Stimulated activated naive B cell treated with anti-CD40 and anti-IgM and Interleukin-4, amounts not matched to agents 10 μg/mL and 1 μg/mL and 100 μg/mL, for 72 hours (primary cell): ENCODE measurements at regions not wholly inside any gene's neighbourhood (a gene's known extent, or its start where the extent isn't known, plus 50 kb on each side); places are given as distances from the start of the nearest gene placed in this dataset.

ENCODE experiments used
- ATAC-seq, 2 donors: fragments of 150-1000 bp; cut with Tn5 transposase; replicated peaks; 2 replicates each; pipeline ENCODE4 v1.10.0; 2021; ENCODE audit warnings: moderate library complexity in 1 of 2
- DNase-seq: peaks from one replicate; pipeline ENCODE4 v3.0.0; 2021
- H3K27ac Mint-ChIP-seq: one replicate; pipeline ENCODE4 v1.8.0; 2022; ENCODE audit warnings: mild to moderate bottlenecking, mixed read lengths
- H3K27me3 Mint-ChIP-seq, 2 donors: one replicate each; pipeline ENCODE4 v1.8.0; 2022; ENCODE audit warnings: mixed read lengths in 2 of 2
- H3K36me3 Mint-ChIP-seq, 2 donors: one replicate each; pipeline ENCODE4 v1.8.0; 2022; ENCODE audit warnings: mixed read lengths in 2 of 2, mild to moderate bottlenecking in 1 of 2
- H3K4me1 Mint-ChIP-seq, 2 donors: one replicate each; pipeline ENCODE4 v1.8.0; 2022; ENCODE audit warnings: mixed read lengths in 2 of 2, mild to moderate bottlenecking in 1 of 2
- H3K4me3 Mint-ChIP-seq, 2 donors: one replicate each; pipeline ENCODE4 v1.8.0; 2022; ENCODE audit warnings: mild to moderate bottlenecking in 2 of 2, mixed read lengths in 2 of 2, moderate library complexity in 1 of 2
- H3K9me3 Mint-ChIP-seq, 2 donors: one replicate each; pipeline ENCODE4 v1.8.0; 2022; ENCODE audit warnings: mixed read lengths in 2 of 2, mild to moderate bottlenecking in 1 of 2

DNA sequence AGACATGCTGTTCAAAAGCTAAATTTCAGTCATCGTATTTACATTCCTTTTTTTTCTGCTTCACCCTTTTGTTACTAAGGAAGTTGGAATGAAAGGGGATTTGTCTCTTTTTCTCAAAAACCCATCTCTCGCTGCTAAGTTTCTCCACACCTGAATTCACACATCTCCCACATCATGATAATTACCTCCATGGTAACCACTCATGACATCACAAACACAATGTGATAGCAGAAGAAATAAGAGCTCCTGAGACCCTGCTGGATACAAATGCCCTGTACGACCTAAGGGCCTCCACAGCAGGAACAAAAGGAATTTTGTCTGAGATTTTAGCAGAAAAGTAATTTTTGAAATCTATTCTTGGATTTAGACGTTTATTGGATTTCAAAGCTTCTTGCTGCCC is 82.6 kb upstream of the GNAO1 start:
- Mint-ChIP-seq H3K4me3 (no peak overlapping the region), H3K4me1 (no peaks in the 10 kb centered on the region), H3K27me3 (peaks cover 17 to 26% of the 10 kb centered on the region in 2 donors), H3K36me3 (no peaks in the 10 kb centered on the region), H3K9me3 (no peaks in the 10 kb centered on the region), H3K27ac (no peak overlapping the region)
- DNase-seq = no peak
- no peak for ATAC-seq

DNA sequence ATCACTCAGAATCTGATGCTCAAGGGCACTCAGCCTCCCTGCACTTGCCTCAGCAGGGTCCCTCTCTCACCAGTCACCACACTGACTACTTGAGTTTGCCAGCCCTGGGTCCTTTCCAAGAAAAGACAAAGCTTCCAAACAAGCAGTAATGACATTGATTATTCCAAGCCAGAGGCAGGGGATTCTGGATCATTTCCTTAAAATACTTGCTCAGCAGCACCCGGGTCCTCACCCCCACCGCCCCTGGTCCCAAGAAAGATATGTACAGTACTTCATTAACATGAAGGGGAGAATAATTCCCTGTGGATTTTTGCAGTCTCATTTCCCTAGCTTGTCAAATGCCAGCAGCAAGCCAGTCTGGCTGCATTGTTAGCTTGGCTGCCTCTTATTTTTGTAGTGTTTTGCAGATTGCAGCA is 83.2 kb upstream of the GNAO1 start:
- Mint-ChIP-seq H3K4me3 (no peak overlapping the region), H3K9me3 (no peaks in the 10 kb centered on the region), H3K4me1 (no peaks in the 10 kb centered on the region), H3K36me3 (no peaks in the 10 kb centered on the region), H3K27me3 (peaks cover 17 to 21% of the 10 kb centered on the region in 2 donors), H3K27ac (no peak overlapping the region)
- no peak for DNase-seq
- no peak for ATAC-seq

- DNase-seq (no peak), ATAC-seq (no peak)
- Mint-ChIP-seq H3K27ac (no peak overlapping the region), H3K9me3 (no peaks in the 10 kb centered on the region), H3K4me3 (no peak overlapping the region), H3K27me3 (peaks cover 14 to 17% of the 10 kb centered on the region in 2 donors), H3K4me1 (no peaks in the 10 kb centered on the region), H3K36me3 (no peaks in the 10 kb centered on the region)
These were observed 84.8 kb upstream of the GNAO1 start for GRCh38 chr16:56106527-56106926.

- ATAC-seq (no peak), DNase-seq (no peak)
- Mint-ChIP-seq H3K27ac (no peak overlapping the region), H3K27me3 (peaks cover 33 to 37% of the 10 kb centered on the region in 2 donors), H3K9me3 (no peaks in the 10 kb centered on the region), H3K4me1 (no peaks in the 10 kb centered on the region), H3K4me3 (no peak overlapping the region), H3K36me3 (no peaks in the 10 kb centered on the region)
These were observed 88.4 kb upstream of the GNAO1 start for GRCh38 chr16:56102906-56103305.

DNA sequence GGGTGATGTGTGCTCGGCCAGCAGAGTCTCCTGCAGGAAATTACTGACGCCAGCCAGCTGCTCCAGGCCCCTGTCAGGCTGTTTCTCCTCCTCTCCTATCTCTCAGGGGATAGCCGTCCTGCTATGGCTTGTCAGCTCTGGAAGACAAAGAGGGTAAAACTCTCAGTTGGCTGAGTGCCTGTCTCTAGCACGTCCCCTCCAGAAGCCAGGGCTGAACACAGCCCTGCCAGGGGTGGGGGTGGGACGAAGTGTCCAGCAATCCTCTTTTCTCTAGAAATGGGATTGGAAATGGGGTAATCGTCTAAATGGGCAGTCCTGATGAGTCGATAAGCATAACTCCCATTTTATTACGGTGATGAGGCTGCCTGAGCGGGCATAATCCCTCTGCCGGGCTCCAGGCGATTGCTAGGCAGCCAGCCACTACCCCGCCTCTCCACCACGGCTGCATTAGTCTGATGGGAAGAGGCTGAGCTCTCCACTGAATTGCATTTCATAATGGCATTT is 89.1 kb upstream of the GNAO1 start:
- Mint-ChIP-seq H3K27me3 (peaks cover 34 to 39% of the 10 kb centered on the region in 2 donors), H3K9me3 (no peaks in the 10 kb centered on the region), H3K27ac (no peak overlapping the region), H3K36me3 (no peaks in the 10 kb centered on the region), H3K4me1 (no peaks in the 10 kb centered on the region), H3K4me3 (no peak overlapping the region)
- ATAC-seq (no peak), DNase-seq (no peak)

DNA sequence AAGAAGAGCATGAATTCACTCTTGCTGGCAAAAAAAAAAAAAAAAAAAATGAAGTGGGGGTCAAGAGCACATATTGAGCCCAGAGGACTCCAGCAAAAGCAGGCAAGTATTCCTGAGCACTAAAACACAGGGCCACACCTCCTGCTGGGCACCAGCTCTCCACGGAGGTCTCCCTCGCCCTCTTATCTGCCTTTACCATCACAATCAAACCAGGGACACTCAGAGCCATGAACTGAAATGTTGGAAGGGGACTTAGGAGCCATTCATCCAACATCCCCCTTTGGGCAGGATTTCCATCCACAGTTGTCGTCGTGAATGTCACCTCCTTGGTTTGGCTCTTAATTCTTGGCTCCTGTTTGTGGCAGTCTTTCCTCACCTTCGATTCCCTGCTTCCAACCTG is 89.8 kb upstream of the GNAO1 start:
- Mint-ChIP-seq H3K4me1 (no peaks in the 10 kb centered on the region), H3K27ac (no peak overlapping the region), H3K4me3 (no peak overlapping the region), H3K36me3 (no peaks in the 10 kb centered on the region), H3K27me3 (peaks cover 34 to 39% of the 10 kb centered on the region in 2 donors), H3K9me3 (no peaks in the 10 kb centered on the region)
- DNase-seq = no peak
- ATAC-seq = no peak

DNA sequence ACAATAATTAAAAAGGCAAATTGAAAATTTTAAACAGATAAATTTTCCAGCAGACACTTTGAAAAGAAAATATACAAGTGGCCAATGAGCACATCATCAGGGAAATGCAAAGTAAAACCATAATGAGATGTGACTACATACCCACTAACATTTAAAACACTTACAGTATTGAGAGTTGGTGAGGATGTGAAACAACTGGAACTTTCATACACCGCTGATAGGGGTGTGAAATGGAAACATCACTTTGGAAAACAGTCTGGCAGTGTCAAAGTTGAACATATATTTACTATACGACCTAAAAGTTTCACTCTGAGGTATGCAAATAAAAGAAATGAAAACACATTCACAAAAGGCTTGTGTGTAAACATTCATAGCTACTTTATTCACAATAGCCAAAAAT is 94.0 kb upstream of the GNAO1 start:
- H3K4me3 Mint-ChIP-seq = no peak overlapping the region
- no peaks in the 10 kb centered on the region for H3K9me3 Mint-ChIP-seq
- no peak for DNase-seq
- peak in 1 of 2 donors; percentile 23 for ATAC-seq
- H3K27me3 Mint-ChIP-seq = peaks cover 22 to 24% of the 10 kb centered on the region in 2 donors
- no peaks in the 10 kb centered on the region for H3K36me3 Mint-ChIP-seq
- H3K4me1 Mint-ChIP-seq = no peaks in the 10 kb centered on the region
- H3K27ac Mint-ChIP-seq = no peak overlapping the region

- Mint-ChIP-seq H3K4me3 (no peak overlapping the region), H3K4me1 (no peaks in the 10 kb centered on the region), H3K36me3 (no peaks in the 10 kb centered on the region), H3K27ac (no peak overlapping the region), H3K27me3 (peaks cover 13% of the 10 kb centered on the region in 2 donors), H3K9me3 (no peaks in the 10 kb centered on the region)
- DNase-seq (no peak), ATAC-seq (no peak)
These were observed 97.1 kb upstream of the GNAO1 start for GRCh38 chr16:56094231-56094630.

DNA sequence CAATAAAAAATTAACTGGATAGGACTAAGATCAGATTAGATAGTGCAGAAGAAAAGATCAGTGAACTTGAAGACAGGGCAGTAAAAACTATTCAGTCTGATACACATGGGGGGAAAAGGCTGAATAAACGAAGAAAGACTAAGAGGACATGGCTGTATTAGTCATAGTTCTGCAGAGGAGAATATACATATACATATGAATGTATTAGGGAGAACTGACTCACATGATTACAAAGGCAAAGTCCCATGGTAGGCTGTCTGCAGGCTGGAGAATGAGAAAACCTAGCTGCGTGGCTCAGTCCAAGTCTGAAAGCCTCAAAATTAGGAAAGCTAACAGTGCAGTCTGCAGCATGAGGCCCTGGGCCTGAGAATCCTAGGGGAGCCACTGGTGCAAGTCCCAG is 98.2 kb upstream of the GNAO1 start:
- H3K36me3 Mint-ChIP-seq = no peaks in the 10 kb centered on the region
- no peak for DNase-seq
- H3K4me3 Mint-ChIP-seq = no peak overlapping the region
- no peak for ATAC-seq
- H3K27ac Mint-ChIP-seq = no peak overlapping the region
- peaks cover 10% of the 10 kb centered on the region in 2 donors for H3K27me3 Mint-ChIP-seq
- H3K4me1 Mint-ChIP-seq = no peaks in the 10 kb centered on the region
- H3K9me3 Mint-ChIP-seq = no peaks in the 10 kb centered on the region

GRCh38 chr16:56090076-56090475 is 101.2 kb upstream of the GNAO1 start:
- Mint-ChIP-seq H3K27ac (no peak overlapping the region), H3K36me3 (no peaks in the 10 kb centered on the region), H3K4me1 (no peaks in the 10 kb centered on the region), H3K9me3 (peaks cover 0 to 4% of the 10 kb centered on the region in 2 donors), H3K27me3 (peaks cover 20 to 30% of the 10 kb centered on the region in 2 donors), H3K4me3 (no peak overlapping the region)
- ATAC-seq (no peak), DNase-seq (no peak)

GRCh38 chr16:56087626-56088025 is 103.7 kb upstream of the GNAO1 start:
- Mint-ChIP-seq H3K27me3 (peaks cover 27 to 40% of the 10 kb centered on the region in 2 donors), H3K4me1 (no peaks in the 10 kb centered on the region), H3K36me3 (no peaks in the 10 kb centered on the region), H3K27ac (no peak overlapping the region), H3K9me3 (peaks cover 0 to 4% of the 10 kb centered on the region in 2 donors), H3K4me3 (no peak overlapping the region)
- DNase-seq = no peak
- ATAC-seq = no peak

GRCh38 chr16:56081371-56081770 is 109.9 kb upstream of the GNAO1 start:
- H3K27ac Mint-ChIP-seq = no peak overlapping the region
- DNase-seq (no peak), ATAC-seq (no peak)
- H3K27me3 Mint-ChIP-seq = peaks cover 8 to 30% of the 10 kb centered on the region in 2 donors
- H3K4me1 Mint-ChIP-seq = no peaks in the 10 kb centered on the region
- no peaks in the 10 kb centered on the region for H3K36me3 Mint-ChIP-seq
- peaks cover 0 to 3% of the 10 kb centered on the region in 2 donors for H3K9me3 Mint-ChIP-seq
- H3K4me3 Mint-ChIP-seq = no peak overlapping the region

GRCh38 chr16:56075732-56076388 is 115.4 kb upstream of the GNAO1 start:
- Mint-ChIP-seq H3K4me3 (no peak overlapping the region), H3K9me3 (no peaks in the 10 kb centered on the region), H3K4me1 (no peaks in the 10 kb centered on the region), H3K36me3 (no peaks in the 10 kb centered on the region), H3K27me3 (peaks cover 34 to 53% of the 10 kb centered on the region in 2 donors), H3K27ac (peak overlapping the region; percentile 26)
- DNase-seq = no peak
- ATAC-seq = no peak

DNA sequence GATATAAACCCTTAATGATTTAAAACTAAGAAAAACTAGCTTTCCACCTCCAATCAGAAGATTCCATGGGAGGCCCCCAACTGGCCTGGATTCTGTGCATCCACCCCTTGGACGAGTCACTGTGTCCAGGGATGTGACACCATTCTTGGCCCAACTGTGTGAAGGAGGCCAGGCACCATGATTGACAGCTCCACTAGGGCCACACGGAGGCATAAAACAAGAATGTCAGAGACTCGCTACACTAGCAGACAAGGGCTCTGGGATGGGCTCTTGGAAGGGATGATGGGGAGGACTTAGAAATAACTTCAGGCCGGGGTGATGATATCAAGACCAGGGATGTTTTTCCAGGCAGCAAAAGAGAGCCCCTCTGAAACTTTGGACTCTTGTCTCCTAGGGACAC is 117.8 kb upstream of the GNAO1 start:
- H3K9me3 Mint-ChIP-seq = no peaks in the 10 kb centered on the region
- DNase-seq (no peak), ATAC-seq (no peak)
- no peak overlapping the region for H3K27ac Mint-ChIP-seq
- H3K4me3 Mint-ChIP-seq = no peak overlapping the region
- H3K27me3 Mint-ChIP-seq = peaks cover 34 to 48% of the 10 kb centered on the region in 2 donors
- H3K36me3 Mint-ChIP-seq = no peaks in the 10 kb centered on the region
- no peaks in the 10 kb centered on the region for H3K4me1 Mint-ChIP-seq

DNA sequence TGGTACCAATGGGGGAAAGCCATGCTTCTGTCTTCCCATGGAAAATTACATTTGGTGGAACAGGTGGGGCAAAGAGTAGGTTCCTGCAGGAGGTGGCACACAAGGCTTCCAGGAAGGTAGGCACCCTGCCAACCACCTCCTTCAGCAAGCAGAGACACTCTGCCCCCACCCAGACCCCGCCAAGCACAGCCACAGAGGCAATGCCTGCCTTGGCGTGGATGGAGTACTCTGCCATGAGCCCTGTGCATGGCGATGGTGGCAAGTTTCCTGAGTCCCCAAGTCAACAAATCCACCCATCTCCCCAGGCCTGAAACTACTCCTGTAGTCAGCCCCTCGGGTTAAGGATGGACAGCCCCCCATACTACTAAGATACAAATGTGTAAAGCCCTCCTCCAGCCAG is 119.2 kb upstream of the GNAO1 start:
- no peaks in the 10 kb centered on the region for H3K4me1 Mint-ChIP-seq
- H3K4me3 Mint-ChIP-seq = no peak overlapping the region
- no peaks in the 10 kb centered on the region for H3K9me3 Mint-ChIP-seq

More for the DNA sequence above, 119.2 kb upstream of the GNAO1 start:
- no peak for ATAC-seq
- H3K27me3 Mint-ChIP-seq = peaks cover 34 to 48% of the 10 kb centered on the region in 2 donors
- H3K27ac Mint-ChIP-seq = no peak overlapping the region
- no peaks in the 10 kb centered on the region for H3K36me3 Mint-ChIP-seq
- DNase-seq = no peak
